ENCODE measurements at regions not wholly inside any gene's neighbourhood (a gene's known extent, or its start where the extent isn't known, plus 50 kb on each side); places are given as distances from the start of the nearest gene placed in this dataset.

DNA sequence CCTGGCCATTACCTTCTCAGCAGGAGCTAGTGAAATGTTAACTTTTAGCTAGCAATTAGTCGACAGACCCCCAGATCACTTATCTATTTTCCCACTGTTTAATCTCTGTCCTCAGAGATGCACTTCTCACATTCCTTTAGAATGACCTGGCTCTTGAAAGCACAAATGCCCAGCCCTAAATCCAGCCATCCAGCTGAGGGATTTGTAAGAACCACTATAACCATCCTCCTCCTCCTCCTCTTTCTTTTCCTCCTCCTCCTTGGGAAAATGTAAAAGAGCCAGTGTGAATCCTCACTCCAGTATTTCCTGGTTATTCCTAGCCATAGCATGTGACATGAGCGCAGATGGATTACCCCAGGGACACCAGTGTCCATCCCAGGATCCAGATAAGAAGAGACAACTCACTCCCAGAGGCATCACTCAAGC is 124.3 kb downstream of the ENC1 start:
- no peak for TF ChIP-seq POLR2A (IDR thresholded peaks at IDR 0.05)
- TF ChIP-seq, protein P1, sequence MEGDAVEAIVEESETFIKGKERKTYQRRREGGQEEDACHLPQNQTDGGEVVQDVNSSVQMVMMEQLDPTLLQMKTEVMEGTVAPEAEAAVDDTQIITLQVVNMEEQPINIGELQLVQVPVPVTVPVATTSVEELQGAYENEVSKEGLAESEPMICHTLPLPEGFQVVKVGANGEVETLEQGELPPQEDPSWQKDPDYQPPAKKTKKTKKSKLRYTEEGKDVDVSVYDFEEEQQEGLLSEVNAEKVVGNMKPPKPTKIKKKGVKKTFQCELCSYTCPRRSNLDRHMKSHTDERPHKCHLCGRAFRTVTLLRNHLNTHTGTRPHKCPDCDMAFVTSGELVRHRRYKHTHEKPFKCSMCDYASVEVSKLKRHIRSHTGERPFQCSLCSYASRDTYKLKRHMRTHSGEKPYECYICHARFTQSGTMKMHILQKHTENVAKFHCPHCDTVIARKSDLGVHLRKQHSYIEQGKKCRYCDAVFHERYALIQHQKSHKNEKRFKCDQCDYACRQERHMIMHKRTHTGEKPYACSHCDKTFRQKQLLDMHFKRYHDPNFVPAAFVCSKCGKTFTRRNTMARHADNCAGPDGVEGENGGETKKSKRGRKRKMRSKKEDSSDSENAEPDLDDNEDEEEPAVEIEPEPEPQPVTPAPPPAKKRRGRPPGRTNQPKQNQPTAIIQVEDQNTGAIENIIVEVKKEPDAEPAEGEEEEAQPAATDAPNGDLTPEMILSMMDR (IDR thresholded peaks at IDR 0.05) = no peak

All from uterus (tissue), 2 donors.